NCI-H2107 (cell line): ENCODE measurements at regions not wholly inside any gene's neighbourhood (a gene's known extent, or its start where the extent isn't known, plus 50 kb on each side); places are given as distances from the start of the nearest gene placed in this dataset.
"Not testable (repeated sequence)": the region's sequence is repeated elsewhere in the genome, so short reads cannot be mapped to it uniquely, and the experiment has no call there.

Experiments used
- DNase-seq: peaks from one replicate; lab custom pipeline; 2025; lab: John Stamatoyannopoulos, UW

DNA sequence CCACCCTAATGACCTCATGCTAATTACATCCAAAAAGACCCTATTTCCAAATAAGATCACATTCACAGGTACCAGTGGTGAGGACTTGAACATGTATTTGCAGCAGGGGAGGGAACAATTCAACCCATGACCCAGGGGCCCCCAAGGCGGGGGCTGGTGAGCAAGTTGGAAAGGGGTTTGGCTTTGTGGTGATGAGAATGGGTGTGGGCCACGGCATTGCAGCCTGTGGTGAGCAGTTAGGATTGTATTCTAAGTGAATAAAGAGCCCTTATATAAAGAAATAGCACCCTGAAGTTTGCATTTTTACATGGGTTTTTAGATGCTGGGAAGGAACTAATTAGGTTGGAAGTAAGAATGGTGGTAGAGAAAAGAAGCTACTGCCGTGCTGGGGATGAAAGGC lies 694.2 kb downstream of the EFNB2 start:
- DNase-seq = no peak

GRCh38 chr13:105838231-105838630 lies 697.2 kb downstream of the EFNB2 start:
- DNase-seq = no peak

DNA sequence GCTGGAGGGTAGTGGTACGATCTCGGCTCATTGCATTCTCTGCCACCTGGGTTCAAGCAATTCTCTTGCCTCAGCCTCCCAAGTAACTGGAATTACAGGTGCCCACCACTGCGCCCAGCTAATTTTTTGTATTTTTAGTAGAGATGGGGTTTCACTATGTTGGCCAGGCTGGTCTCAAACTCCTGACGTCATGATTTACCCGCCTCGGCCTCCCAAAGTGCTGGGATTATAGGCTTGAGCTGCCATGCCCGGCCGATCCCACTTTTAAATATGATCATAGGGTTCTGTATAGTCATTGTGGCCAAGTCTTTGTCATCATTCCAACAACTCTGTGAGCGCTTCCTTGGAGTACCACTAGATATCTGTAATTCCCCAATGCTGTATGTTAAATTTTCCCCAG lies 698.2 kb downstream of the EFNB2 start:
- not testable (repeated sequence) for DNase-seq

DNA sequence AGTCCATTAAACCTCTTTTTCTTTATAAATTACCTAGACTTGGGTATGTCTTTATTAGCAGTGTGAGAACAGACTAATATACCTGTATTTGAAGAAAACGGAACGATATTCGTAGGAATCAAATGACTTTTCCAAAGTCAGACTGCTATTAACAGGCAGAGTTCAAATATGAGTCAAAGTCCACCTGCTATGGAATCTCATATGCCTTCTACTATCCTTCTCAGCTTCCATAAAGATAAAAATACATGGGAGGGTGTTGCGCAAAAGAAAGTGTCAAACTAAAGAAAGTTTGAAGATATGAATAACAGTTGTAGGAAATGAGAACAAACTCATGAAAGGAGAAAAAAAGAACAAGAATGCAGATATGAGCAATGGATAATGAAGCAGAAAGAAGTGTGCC lies 704.6 kb downstream of the EFNB2 start:
- no peak for DNase-seq

GRCh38 chr13:105827111-105827809 lies 708.2 kb downstream of the EFNB2 start:
- no peak for DNase-seq

GRCh38 chr13:105825071-105825470 lies 710.4 kb downstream of the EFNB2 start:
- DNase-seq = no peak

DNA sequence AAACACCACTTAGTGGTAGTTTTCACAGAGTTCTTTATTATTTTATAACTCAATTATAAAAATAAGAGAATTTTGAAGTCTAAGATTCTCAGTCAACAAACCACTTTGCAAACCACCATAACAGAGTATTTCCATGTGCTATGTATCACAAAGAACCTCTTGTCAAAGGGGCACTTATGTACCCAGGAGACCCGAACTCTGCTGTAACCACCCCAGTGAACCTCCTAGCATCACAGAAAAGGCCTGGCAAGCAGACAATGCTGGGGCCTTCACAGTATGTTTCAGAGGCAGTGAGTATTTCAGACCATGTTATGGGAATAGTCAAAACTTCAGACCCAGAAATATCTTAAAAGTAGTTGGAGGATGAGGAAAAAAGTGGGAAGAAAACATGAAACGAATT lies 714.1 kb downstream of the EFNB2 start:
- DNase-seq = no peak

DNA sequence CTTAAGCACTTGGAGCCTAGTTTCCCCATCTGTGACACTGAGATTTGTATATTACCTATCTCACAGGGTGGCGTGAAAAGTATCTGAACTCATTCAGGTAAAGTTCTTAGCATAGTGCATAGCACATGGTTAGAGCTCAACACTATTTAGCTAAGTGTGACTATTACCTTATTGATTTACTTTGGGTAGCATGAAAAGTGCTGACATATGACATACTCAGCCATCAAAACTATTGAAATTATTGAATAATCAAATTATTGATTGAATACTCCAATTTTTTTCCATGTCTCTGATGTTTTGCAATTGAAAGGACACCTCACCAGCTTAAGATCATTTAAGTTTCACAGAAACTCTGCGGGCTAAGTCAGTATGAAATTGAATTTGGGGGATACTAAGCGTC lies 715.0 kb downstream of the EFNB2 start:
- DNase-seq = no peak

- DNase-seq = no peak
Measured at GRCh38 chr13:105817498-105817897, 718.0 kb downstream of the EFNB2 start.

DNA sequence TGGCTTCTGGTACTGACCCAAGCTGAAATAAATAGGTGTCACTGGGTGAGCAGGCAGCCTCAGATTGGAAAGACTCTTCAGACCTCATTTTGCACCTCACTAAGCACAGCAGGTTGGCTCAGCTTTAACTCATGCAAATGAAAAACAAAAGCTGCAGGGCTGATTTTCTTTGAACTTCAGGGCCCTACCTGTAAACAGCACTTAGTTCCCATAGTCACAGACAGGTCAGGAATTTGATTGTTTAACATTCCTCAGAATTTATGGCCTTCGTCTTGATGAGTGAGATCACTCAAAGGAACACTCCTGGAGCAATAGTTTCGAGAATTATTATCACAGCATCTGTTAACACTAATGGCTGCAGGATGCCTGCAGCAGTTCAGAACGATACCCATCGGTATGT lies 718.5 kb downstream of the EFNB2 start:
- DNase-seq = no peak

- DNase-seq = no peak
Measured at GRCh38 chr13:105814902-105815250, 720.6 kb downstream of the EFNB2 start.

- DNase-seq = no peak
Measured at GRCh38 chr13:105814219-105814901, 721.1 kb downstream of the EFNB2 start.

DNA sequence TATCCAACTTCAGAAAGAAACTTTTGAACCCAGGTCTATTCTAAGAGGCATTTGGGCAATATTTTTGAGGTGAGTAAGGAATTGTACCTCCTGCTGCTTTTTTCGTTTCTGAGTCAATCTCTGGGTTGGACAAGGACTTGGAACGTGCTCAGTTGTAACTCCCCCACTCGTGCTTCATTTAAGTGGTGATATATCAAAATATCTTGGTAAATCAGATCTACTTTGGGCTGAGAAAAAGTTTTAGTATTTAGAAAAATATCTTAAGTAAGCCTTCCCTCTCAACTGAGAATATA lies 728.9 kb downstream of the EFNB2 start:
- no peak for DNase-seq

DNA sequence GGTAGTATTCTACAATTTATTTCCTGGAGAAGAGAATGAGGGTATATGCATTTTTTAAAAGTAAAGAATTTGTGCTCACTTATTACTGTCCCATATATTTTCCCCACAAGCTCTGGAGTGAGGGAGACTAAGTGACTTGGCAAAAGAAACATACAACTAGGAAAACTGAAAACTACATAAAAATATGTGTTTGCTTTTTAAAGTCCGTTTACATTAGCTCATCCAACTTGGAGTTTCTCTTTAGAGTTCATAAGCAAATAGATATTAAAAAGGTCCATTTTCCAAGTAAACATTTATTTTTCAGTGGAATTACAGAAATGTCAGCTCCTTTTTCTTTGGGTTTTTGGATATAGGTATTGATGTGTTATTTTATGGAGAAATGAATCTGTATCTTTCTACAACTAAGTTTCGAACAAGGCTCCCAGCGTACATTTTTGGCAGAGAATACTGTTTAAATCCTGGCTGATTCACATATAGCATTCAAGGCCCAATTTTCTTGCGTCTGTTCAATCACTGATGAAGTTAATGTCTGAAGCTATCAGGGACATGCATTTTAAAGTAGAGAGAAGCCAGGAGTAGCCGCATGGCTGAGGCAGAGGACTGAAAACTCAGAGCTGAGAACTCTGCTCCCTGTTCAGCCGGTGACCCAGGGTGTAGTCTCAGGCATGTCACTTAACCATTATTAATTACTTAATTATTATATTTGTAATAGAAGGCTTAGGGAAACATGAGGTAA lies 729.4 kb downstream of the EFNB2 start:
- DNase-seq = no peak

GRCh38 chr13:105804561-105805190 lies 730.8 kb downstream of the EFNB2 start:
- no peak for DNase-seq

GRCh38 chr13:105799155-105799554 lies 736.3 kb downstream of the EFNB2 start:
- DNase-seq = no peak

GRCh38 chr13:105798541-105798940 lies 736.9 kb downstream of the EFNB2 start:
- no peak for DNase-seq

DNA sequence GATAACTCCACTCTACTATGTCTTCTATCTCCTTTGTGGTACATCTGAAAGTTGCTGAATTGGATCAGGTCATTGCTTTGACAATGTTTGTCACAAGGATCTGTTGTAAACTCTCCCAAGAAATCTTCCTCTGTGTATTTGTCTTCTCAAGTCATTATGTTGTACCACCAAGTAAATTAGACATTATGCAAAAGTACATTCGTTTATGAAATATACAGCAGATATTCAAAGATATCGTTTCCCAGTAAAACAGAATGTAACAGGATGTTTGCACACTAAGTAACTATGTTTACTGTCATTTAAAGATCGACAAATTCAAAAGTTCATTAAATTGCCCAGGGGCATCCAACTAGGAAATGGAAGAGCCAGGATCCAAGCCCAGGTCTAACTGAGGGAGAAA lies 739.4 kb downstream of the EFNB2 start:
- DNase-seq = no peak

GRCh38 chr13:105790923-105791322 lies 744.5 kb downstream of the EFNB2 start:
- DNase-seq = no peak

GRCh38 chr13:105788530-105788929 lies 746.9 kb downstream of the EFNB2 start:
- no peak for DNase-seq

DNA sequence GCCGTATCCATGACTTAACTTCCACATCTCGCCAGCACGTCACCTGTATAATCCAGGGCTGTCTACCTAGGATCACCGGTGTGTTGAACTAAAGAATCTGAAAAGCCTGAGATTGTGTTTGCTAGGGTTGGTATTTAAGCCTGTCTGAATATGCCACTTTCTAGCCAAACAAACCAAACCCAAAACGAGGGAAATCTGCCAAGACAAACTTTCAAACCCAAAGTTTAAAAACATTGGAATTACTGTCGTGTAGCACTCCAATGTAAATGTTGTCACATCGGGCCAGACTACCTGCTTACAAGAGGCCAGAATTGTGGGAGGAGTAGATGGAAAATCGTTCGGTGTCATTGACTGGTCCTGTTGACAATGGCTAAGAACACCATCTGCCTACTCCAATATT lies 747.8 kb downstream of the EFNB2 start:
- no peak for DNase-seq

DNA sequence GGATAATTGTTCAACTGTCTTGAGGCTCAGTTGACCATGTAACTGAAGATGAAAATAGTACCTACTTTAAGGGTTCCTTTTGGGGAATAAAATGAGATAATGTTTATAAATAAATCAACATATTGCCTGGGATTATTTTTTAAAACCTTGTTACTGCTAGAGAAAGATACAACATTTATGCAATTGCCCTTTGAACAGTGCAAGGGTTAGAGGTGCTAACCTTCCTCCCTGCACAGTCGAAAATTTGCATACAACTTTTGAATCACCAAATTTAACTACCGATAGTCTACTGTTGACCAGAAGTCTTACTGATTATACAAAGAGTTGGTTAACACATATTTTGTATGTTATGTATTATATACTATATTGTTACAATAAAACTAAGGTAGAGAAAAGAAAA lies 750.0 kb downstream of the EFNB2 start:
- DNase-seq = no peak

DNA sequence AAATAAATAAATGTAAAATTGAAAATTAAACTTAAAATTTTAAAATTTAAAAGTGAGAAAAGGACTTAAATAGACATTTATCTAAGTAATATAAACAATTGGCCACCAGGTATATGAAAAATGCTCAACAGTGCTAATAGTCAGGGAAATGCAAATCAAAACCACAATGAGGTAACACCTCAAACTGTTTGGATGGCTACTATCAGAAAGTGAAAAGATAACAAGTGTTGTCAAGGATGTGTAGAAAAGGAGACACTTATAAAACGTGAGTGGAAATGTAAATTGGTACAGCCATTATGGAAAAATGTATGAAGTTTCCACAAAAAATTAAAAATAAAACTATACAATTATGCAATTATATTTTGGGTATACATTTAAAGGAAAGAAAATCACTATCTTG lies 752.2 kb downstream of the EFNB2 start:
- DNase-seq = no peak
